RWPE2 (cell line): ENCODE measurements at regions not wholly inside any gene's neighbourhood (a gene's known extent, or its start where the extent isn't known, plus 50 kb on each side); places are given as distances from the start of the nearest gene placed in this dataset.

Experiments used
- ATAC-seq: fragments of 200-7000 bp; cut with Tn5 transposase; 3 replicates; pipeline ENCODE4 v1.9.1; 2021; ENCODE audit warnings: low read depth
- DNase-seq: peaks from one replicate; pipeline ENCODE4 v3.0.0-alpha.2; 2020; ENCODE audit warnings: low spot score
- H3K27ac ChIP-seq: fragments of 450-650 bp; 2 replicates; pipeline ENCODE4 v1.5.1; 2017; ENCODE audit warnings: mild to moderate bottlenecking; ENCODE audit not compliant: poor library complexity, severe bottlenecking
- H3K27me3 ChIP-seq: fragments of 250-450 bp; sonication (Bioruptor Pico); 2 replicates; pipeline ENCODE4 v1.5.1; 2021; ENCODE audit warnings: mild to moderate bottlenecking, moderate library complexity; ENCODE audit not compliant: insufficient read depth, poor library complexity, severe bottlenecking
- H3K36me3 ChIP-seq: fragments of 250-450 bp; sonication (Bioruptor Pico); 2 replicates; pipeline ENCODE4 v1.5.1; 2020; ENCODE audit warnings: low read depth, mild to moderate bottlenecking, moderate library complexity
- H3K4me1 ChIP-seq: fragments of 250-450 bp; sonication (Bioruptor Pico); 2 replicates; pipeline ENCODE4 v1.5.1; 2021; ENCODE audit warnings: mild to moderate bottlenecking, moderate library complexity; ENCODE audit not compliant: insufficient read depth, poor library complexity, severe bottlenecking
- H3K4me3 ChIP-seq: fragments of 250-450 bp; sonication (Bioruptor Pico); 2 replicates; pipeline ENCODE4 v1.5.1; 2021; ENCODE audit warnings: mild to moderate bottlenecking, moderate library complexity; ENCODE audit not compliant: severe bottlenecking
- H3K9me3 ChIP-seq: fragments of 250-450 bp; sonication (Bioruptor Pico); 2 replicates; pipeline ENCODE4 v1.5.1; 2021; ENCODE audit warnings: mild to moderate bottlenecking, moderate library complexity; ENCODE audit not compliant: severe bottlenecking
- TF ChIP-seq, protein P1 (sequence below): fragments of 450-650 bp; IDR thresholded peaks from one replicate; pipeline ENCODE4 v1.5.1; 2017; ENCODE audit warnings: mild to moderate bottlenecking, moderate library complexity; ENCODE audit not compliant: poor library complexity, severe bottlenecking

GRCh38 chr16:11481987-11482386, 104.7 kb downstream of the LITAF start:
- no peaks in the 10 kb centered on the region for H3K9me3 ChIP-seq
- H3K27ac ChIP-seq = no peak overlapping the region
- TF ChIP-seq, protein P1, sequence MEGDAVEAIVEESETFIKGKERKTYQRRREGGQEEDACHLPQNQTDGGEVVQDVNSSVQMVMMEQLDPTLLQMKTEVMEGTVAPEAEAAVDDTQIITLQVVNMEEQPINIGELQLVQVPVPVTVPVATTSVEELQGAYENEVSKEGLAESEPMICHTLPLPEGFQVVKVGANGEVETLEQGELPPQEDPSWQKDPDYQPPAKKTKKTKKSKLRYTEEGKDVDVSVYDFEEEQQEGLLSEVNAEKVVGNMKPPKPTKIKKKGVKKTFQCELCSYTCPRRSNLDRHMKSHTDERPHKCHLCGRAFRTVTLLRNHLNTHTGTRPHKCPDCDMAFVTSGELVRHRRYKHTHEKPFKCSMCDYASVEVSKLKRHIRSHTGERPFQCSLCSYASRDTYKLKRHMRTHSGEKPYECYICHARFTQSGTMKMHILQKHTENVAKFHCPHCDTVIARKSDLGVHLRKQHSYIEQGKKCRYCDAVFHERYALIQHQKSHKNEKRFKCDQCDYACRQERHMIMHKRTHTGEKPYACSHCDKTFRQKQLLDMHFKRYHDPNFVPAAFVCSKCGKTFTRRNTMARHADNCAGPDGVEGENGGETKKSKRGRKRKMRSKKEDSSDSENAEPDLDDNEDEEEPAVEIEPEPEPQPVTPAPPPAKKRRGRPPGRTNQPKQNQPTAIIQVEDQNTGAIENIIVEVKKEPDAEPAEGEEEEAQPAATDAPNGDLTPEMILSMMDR = no peak
- no peaks in the 10 kb centered on the region for H3K4me1 ChIP-seq
- H3K4me3 ChIP-seq = no peak overlapping the region
- ATAC-seq (no peak), DNase-seq (no peak)
- no peaks in the 10 kb centered on the region for H3K36me3 ChIP-seq
- H3K27me3 ChIP-seq = no peaks in the 10 kb centered on the region

DNA sequence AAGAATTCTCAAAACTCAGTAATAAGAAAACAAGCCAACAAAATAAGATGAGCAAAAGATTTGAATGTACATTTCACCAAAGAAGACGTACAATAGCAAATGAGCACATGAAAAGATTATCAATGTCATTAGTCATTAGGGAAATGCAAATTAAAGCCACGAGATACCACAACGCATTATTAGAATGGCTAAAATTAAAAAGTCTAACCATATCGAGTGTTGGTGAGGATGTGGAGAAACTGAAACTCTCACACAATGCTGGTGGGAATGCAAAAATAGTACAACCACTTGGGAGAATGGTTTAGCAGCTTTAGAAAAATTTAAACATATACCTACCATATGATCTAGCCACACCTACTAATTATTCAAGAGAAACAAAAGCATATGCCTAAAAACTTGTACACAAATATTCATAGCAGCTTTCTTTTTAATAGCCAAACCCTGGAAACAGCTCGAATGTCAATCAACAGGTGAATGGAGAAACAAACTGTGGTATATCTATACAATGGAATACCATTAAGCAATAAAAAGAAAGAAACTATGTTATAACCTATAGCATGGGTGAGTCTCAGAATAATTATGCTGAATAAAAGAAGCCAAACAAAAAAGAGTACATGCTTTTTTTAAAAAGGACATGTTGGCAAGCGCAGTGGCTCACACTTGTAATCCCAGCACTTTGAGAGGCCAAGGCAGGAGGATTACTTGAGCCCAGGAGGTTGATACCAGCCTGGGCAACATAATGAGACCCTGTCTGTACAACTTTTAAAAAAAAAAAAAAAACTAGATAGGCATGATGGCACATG, 103.6 kb downstream of the LITAF start:
- ATAC-seq (no peak), DNase-seq (no peak)
- Histone ChIP-seq H3K4me3 (no peak overlapping the region), H3K27me3 (no peaks in the 10 kb centered on the region), H3K9me3 (no peaks in the 10 kb centered on the region), H3K4me1 (no peaks in the 10 kb centered on the region), H3K36me3 (no peaks in the 10 kb centered on the region), H3K27ac (no peak overlapping the region)
- TF ChIP-seq, protein P1 = no peak

DNA sequence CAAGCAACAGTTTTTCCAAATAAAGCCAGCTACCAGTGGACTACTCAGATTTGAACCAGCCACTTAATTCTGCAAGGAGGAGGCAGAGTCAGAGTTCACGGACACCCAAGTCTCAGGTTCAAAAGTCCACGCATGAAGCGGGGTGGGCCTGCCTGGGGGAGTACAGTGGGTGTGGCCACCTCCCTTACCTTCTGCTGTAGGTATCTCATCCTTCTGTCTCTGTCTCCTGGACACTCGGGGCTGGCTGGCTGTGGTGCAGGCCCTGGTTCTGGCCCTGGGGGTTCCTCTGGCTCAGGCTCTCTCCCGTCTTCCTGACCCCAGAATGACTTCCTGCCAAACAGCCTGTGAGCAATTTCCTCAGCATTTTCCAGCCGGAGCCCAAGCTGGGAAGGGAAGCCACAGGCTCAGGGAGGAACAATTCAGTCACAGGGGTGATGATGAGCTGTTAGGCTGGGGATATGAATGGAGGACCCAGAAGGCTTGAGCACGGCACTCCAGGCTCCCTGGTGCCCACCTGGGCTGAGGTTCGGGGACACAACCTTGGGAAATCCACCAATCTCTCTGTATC, 101.9 kb downstream of the LITAF start:
- no peaks in the 10 kb centered on the region for H3K4me1 ChIP-seq
- ATAC-seq (no peak), DNase-seq (no peak)
- H3K27ac ChIP-seq = no peak overlapping the region
- H3K36me3 ChIP-seq = no peaks in the 10 kb centered on the region
- no peak overlapping the region for H3K4me3 ChIP-seq
- TF ChIP-seq, protein P1 = no peak
- no peaks in the 10 kb centered on the region for H3K9me3 ChIP-seq
- H3K27me3 ChIP-seq = no peaks in the 10 kb centered on the region

DNA sequence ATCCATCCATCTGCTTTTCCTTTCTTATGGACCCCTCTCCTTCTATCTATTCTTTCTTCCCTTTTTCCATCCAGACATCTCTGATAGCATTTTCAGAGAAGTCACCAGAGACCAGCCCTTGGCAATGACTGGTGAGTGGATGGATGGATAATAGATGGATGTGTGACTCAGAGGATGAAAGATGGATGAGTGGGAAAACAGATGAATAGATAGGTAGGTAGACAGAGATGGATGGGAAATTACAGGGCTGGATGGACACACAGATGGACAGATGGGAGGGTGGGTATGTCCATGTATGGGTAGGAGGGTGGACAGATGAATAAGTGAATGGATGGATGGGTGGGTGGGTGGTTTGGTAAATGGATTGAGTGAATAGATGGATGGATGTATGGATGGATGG, 101.0 kb downstream of the LITAF start:
- DNase-seq (no peak), ATAC-seq (no peak)
- Histone ChIP-seq H3K27ac (no peak overlapping the region), H3K9me3 (no peaks in the 10 kb centered on the region), H3K27me3 (no peaks in the 10 kb centered on the region), H3K4me1 (no peaks in the 10 kb centered on the region), H3K36me3 (no peaks in the 10 kb centered on the region), H3K4me3 (no peak overlapping the region)
- TF ChIP-seq, protein P1 = no peak

DNA sequence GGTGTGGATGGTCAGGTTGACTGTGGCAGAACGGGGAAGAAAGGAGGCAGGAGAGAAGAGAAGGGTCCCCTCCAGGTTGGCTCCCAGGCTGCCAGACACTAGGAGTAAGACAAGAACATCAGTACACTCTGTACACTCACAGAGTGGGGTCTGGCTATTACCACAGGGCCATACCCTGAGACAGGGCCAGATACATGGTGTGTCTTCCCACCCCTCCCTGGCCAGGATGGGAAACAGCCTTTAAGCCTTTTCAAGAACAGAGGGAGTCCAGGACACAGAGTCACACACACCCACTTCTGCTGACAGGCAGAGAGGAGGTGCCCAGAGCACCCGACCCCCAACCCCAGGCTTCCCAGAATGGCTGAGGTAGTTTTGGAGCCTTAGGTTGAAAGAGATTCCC, 99.4 kb downstream of the LITAF start:
- Histone ChIP-seq H3K9me3 (no peaks in the 10 kb centered on the region), H3K4me3 (no peak overlapping the region), H3K4me1 (no peaks in the 10 kb centered on the region), H3K27me3 (no peaks in the 10 kb centered on the region), H3K36me3 (no peaks in the 10 kb centered on the region), H3K27ac (no peak overlapping the region)
- ATAC-seq (no peak), DNase-seq (no peak)
- TF ChIP-seq, protein P1 = no peak
